ENCODE measurements at regions not wholly inside any gene's neighbourhood (a gene's known extent, or its start where the extent isn't known, plus 50 kb on each side); places are given as distances from the start of the nearest gene placed in this dataset.

- Histone ChIP-seq H3K9me2 (replicated peaks; ENCODE audit: low read length) (no peaks in the 10 kb centered on the region), H2AFZ (ENCODE audit: low read length) (peak overlapping the region; percentile 53), H3K4me2 (ENCODE audit: low read length) (peak overlapping the region; percentile 33; the same call in 1 of the 2 replicates), H3K27ac (ENCODE audit: low read length) (no peak overlapping the region), H3K36me3 (ENCODE audit: low read depth, low read length) (no peaks in the 10 kb centered on the region), H3K4me1 (ENCODE audit: insufficient read depth, low read length) (no peaks in the 10 kb centered on the region), H4K20me1 (ENCODE audit: low read length) (no peaks in the 10 kb centered on the region), H3K27me3 (ENCODE audit: low read length) (no peaks in the 10 kb centered on the region), H3F3A (ENCODE audit: low read length, unreplicated experiment) (no peaks in the 10 kb centered on the region), H3K9ac (ENCODE audit: low read length) (no peak overlapping the region), H3K79me2 (ENCODE audit: low read length) (no peaks in the 10 kb centered on the region), H3K4me3 (ENCODE audit: low read length) (no peak overlapping the region), H3K9me3 (ENCODE audit: low read length) (no peaks in the 10 kb centered on the region)
- intact Hi-C loops (cut with micrococcal nuclease) = loop anchor here (2.0 to 10.0 kb wide), 3 partner anchors 382 to 1630 kb away; no protein-coding TSS in a partner anchor
- no TSS peak for BruUV-seq (replicated peaks)
- ChIA-PET CTCF (no interaction called here), POLR2A (ENCODE audit: unreplicated experiment) (interaction anchor here (0.5 kb wide), 1 partner anchor 1112 kb away, joined by 13 read pairs; no protein-coding TSS in a partner anchor)
- peak; percentile 43 for ATAC-seq
- DNase-seq = no peak
- TF ChIP-seq CTCF (conservative IDR thresholded peaks at IDR 0.05; ENCODE audit: low read depth, low read length) = no peak
- no peak for TF ChIP-seq EZH2 (IDR thresholded peaks at IDR 0.05; ENCODE audit: low read length, unreplicated experiment)
- TF ChIP-seq EZH2phosphoT487 (IDR thresholded peaks at IDR 0.05; ENCODE audit: borderline replicate concordance, low read length) = no peak
Measured at GRCh38 chr14:39957290-39957689, 525.1 kb upstream of the FBXO33 start.

DNA sequence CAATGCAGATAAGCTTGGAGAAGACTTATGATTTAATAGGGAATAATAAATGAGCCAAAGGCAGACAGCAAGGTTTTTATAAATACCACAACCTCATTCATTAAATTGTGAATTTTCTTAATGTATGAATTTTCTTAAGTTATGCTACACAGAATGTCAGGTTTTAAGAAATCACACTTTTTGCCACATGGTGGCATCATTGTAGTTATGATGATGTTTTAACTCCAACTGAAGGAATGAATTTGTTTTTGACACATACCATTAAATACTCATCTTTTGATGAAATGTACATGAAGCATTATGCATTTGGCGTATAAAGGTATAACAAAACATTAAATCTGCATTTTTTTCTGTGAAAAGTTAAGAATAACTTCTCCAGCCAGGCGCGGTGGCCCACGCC, 524.1 kb upstream of the FBXO33 start:
- Histone ChIP-seq H3F3A (ENCODE audit: low read length, unreplicated experiment) (no peaks in the 10 kb centered on the region), H3K27me3 (ENCODE audit: low read length) (no peaks in the 10 kb centered on the region), H3K4me2 (ENCODE audit: low read length) (no peak overlapping the region), H3K4me1 (ENCODE audit: insufficient read depth, low read length) (no peaks in the 10 kb centered on the region), H3K9ac (ENCODE audit: low read length) (no peak overlapping the region), H3K9me3 (ENCODE audit: low read length) (no peaks in the 10 kb centered on the region), H3K4me3 (ENCODE audit: low read length) (no peak overlapping the region), H3K9me2 (replicated peaks; ENCODE audit: low read length) (no peaks in the 10 kb centered on the region), H3K27ac (ENCODE audit: low read length) (no peak overlapping the region), H3K36me3 (ENCODE audit: low read depth, low read length) (no peaks in the 10 kb centered on the region), H2AFZ (ENCODE audit: low read length) (no peak overlapping the region), H3K79me2 (ENCODE audit: low read length) (no peaks in the 10 kb centered on the region), H4K20me1 (ENCODE audit: low read length) (no peaks in the 10 kb centered on the region)
- ATAC-seq = peak; percentile 63
- CTCF ChIA-PET = no interaction called here
- TF ChIP-seq CTCF (conservative IDR thresholded peaks at IDR 0.05; ENCODE audit: low read depth, low read length) (peak; percentile 71), EZH2phosphoT487 (IDR thresholded peaks at IDR 0.05; ENCODE audit: borderline replicate concordance, low read length) (no peak), EZH2 (IDR thresholded peaks at IDR 0.05; ENCODE audit: low read length, unreplicated experiment) (no peak)
- peak; percentile 63 for DNase-seq
- POLR2A ChIA-PET (ENCODE audit: unreplicated experiment) = no interaction called here
- no TSS peak for BruUV-seq (replicated peaks)
- intact Hi-C loops (cut with micrococcal nuclease) = loop anchor here (2.0 to 10.0 kb wide), 3 partner anchors 382 to 1631 kb away; no protein-coding TSS in a partner anchor

- intact Hi-C loops (cut with micrococcal nuclease) = no loop called here
- Histone ChIP-seq H3K4me1 (ENCODE audit: insufficient read depth, low read length) (no peaks in the 10 kb centered on the region), H3F3A (ENCODE audit: low read length, unreplicated experiment) (no peaks in the 10 kb centered on the region), H3K9ac (ENCODE audit: low read length) (no peak overlapping the region), H2AFZ (ENCODE audit: low read length) (no peak overlapping the region), H3K9me2 (replicated peaks; ENCODE audit: low read length) (no peaks in the 10 kb centered on the region), H3K4me3 (ENCODE audit: low read length) (no peak overlapping the region), H4K20me1 (ENCODE audit: low read length) (no peaks in the 10 kb centered on the region), H3K36me3 (ENCODE audit: low read depth, low read length) (no peaks in the 10 kb centered on the region), H3K27me3 (ENCODE audit: low read length) (no peaks in the 10 kb centered on the region), H3K79me2 (ENCODE audit: low read length) (no peaks in the 10 kb centered on the region), H3K9me3 (ENCODE audit: low read length) (no peaks in the 10 kb centered on the region), H3K27ac (ENCODE audit: low read length) (no peak overlapping the region), H3K4me2 (ENCODE audit: low read length) (no peak overlapping the region)
- ChIA-PET POLR2A (ENCODE audit: unreplicated experiment) (no interaction called here), CTCF (no interaction called here)
- no peak for DNase-seq
- TF ChIP-seq EZH2phosphoT487 (IDR thresholded peaks at IDR 0.05; ENCODE audit: borderline replicate concordance, low read length) = no peak
- TF ChIP-seq CTCF (conservative IDR thresholded peaks at IDR 0.05; ENCODE audit: low read depth, low read length) = no peak
- no peak for TF ChIP-seq EZH2 (IDR thresholded peaks at IDR 0.05; ENCODE audit: low read length, unreplicated experiment)
- ATAC-seq = no peak
- no TSS peak for BruUV-seq (replicated peaks)
Measured at GRCh38 chr14:39948235-39948634, 516.0 kb upstream of the FBXO33 start.
